IPS-20b (cell line): ENCODE measurements at regions not wholly inside any gene's neighbourhood (a gene's known extent, or its start where the extent isn't known, plus 50 kb on each side); places are given as distances from the start of the nearest gene placed in this dataset.

Experiments used
- H3K27ac ChIP-seq: one replicate; pipeline ENCODE4 v1.5.1; 2013; ENCODE audit warnings: low read length
- H3K27me3 ChIP-seq: 2 replicates; pipeline ENCODE4 v1.6.1; 2013; ENCODE audit warnings: mild to moderate bottlenecking, low read length, inconsistent platforms; ENCODE audit not compliant: insufficient read depth
- H3K36me3 ChIP-seq: 2 replicates; pipeline ENCODE4 v1.6.1; 2013; ENCODE audit warnings: low read depth, mild to moderate bottlenecking, inconsistent platforms, low read length, moderate library complexity; ENCODE audit not compliant: insufficient read depth
- H3K4me1 ChIP-seq: 2 replicates; pipeline ENCODE4 v1.6.1; 2013; ENCODE audit warnings: mild to moderate bottlenecking, control low read depth, inconsistent platforms, low read length, moderate library complexity; ENCODE audit not compliant: insufficient read depth
- H3K4me3 ChIP-seq: 2 replicates; pipeline ENCODE4 v1.5.1; 2013; ENCODE audit warnings: mild to moderate bottlenecking, low read length, inconsistent platforms
- H3K9ac ChIP-seq: 2 replicates; pipeline ENCODE4 v1.6.1; 2013; ENCODE audit warnings: low read depth, mild to moderate bottlenecking, inconsistent platforms, low read length, moderate library complexity
- H3K9me3 ChIP-seq: 2 replicates; pipeline ENCODE4 v1.6.1; 2013; ENCODE audit warnings: mild to moderate bottlenecking, low read depth, low read length, inconsistent platforms; ENCODE audit not compliant: insufficient read depth

GRCh38 chr20:12764053-12764452, 244.7 kb upstream of the SPTLC3 start:
- Histone ChIP-seq H3K4me3 (no peak overlapping the region), H3K36me3 (peaks cover 12% of the 10 kb centered on the region; the same call in 1 of the 2 replicates), H3K9me3 (no peaks in the 10 kb centered on the region), H3K9ac (no peak overlapping the region), H3K4me1 (peaks cover 27% of the 10 kb centered on the region; the same call in 1 of the 2 replicates), H3K27me3 (no peaks in the 10 kb centered on the region), H3K27ac (no peak overlapping the region)

GRCh38 chr20:12764851-12765250, 243.9 kb upstream of the SPTLC3 start:
- no peak overlapping the region for H3K4me3 ChIP-seq
- no peaks in the 10 kb centered on the region for H3K27me3 ChIP-seq
- H3K36me3 ChIP-seq: peaks cover 12% of the 10 kb centered on the region; the same call in 1 of the 2 replicates
- no peak overlapping the region for H3K9ac ChIP-seq
- H3K4me1 ChIP-seq: peaks cover 24% of the 10 kb centered on the region; the same call in 1 of the 2 replicates
- no peaks in the 10 kb centered on the region for H3K9me3 ChIP-seq
- no peak overlapping the region for H3K27ac ChIP-seq

DNA sequence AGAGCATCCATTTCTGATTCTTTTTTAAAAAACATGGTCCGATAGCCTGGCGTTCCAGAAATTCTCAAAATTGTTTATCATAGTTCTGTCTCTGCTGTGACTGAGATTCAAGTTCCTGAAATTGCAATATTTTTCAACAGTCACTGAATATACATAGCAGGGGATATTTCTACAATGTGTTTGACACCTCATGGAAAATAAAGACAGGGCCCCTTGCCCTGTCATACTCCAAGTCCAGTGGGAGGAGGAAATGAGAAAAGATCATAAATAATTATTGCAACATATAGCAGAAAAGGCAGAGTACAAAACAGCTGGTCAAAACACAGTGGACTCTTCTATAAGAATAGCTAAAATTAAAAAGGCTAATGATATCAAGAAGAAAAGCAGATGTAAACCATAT, 234.8 kb upstream of the SPTLC3 start:
- no peaks in the 10 kb centered on the region for H3K27me3 ChIP-seq
- no peak overlapping the region for H3K4me3 ChIP-seq
- H3K27ac ChIP-seq: no peak overlapping the region
- no peaks in the 10 kb centered on the region for H3K9me3 ChIP-seq
- no peaks in the 10 kb centered on the region for H3K36me3 ChIP-seq
- no peak overlapping the region for H3K9ac ChIP-seq
- H3K4me1 ChIP-seq: no peaks in the 10 kb centered on the region

DNA sequence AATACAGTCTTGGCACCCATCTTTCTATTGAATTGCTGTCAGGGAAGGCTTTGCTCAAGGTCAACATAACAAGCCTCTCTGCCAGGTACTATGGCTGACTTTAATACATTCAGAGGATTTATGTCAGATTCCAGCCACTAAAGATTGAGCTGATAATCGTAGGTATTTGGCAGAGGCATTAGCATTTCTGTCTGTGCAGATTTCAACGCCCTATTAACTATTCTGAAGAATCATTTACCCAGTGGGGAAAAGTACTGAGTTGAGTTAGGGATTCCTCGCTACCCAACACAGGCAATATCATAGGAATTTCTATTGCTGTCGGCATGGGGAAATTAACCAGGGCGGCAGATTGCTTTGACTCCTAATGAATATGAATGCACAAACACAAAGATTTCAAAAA, 233.7 kb upstream of the SPTLC3 start:
- no peak overlapping the region for H3K9ac ChIP-seq

GRCh38 chr20:12777016-12777415, 231.8 kb upstream of the SPTLC3 start:
- Histone ChIP-seq H3K27ac (no peak overlapping the region), H3K4me1 (no peaks in the 10 kb centered on the region), H3K36me3 (no peaks in the 10 kb centered on the region), H3K9me3 (no peaks in the 10 kb centered on the region), H3K9ac (no peak overlapping the region), H3K4me3 (no peak overlapping the region), H3K27me3 (no peaks in the 10 kb centered on the region)

More for the DNA sequence above, 233.7 kb upstream of the SPTLC3 start:
- Histone ChIP-seq H3K36me3 (no peaks in the 10 kb centered on the region), H3K27ac (no peak overlapping the region), H3K4me3 (no peak overlapping the region), H3K9me3 (no peaks in the 10 kb centered on the region), H3K27me3 (no peaks in the 10 kb centered on the region), H3K4me1 (no peaks in the 10 kb centered on the region)

DNA sequence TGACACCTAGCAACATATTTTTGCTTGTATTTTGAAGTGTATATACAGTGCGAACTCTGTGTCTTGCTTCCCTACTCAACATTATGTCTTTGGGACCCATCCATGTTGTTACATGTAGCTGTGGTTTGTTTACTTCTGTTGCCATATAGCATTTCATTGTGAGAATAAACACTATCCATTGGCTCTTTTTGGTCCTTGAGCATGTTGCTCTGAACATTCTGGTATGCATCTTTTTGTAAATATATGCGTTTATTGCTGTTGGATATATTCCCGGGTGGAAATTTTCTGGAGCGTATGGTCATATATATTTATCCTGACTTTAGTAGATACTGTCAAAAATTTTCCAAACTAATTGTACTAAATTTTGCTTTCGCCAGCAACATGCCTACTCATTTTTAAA, 222.5 kb upstream of the SPTLC3 start:
- Histone ChIP-seq H3K4me1 (no peaks in the 10 kb centered on the region), H3K9ac (no peak overlapping the region), H3K36me3 (no peaks in the 10 kb centered on the region), H3K4me3 (no peak overlapping the region), H3K9me3 (no peaks in the 10 kb centered on the region), H3K27me3 (no peaks in the 10 kb centered on the region), H3K27ac (no peak overlapping the region)

DNA sequence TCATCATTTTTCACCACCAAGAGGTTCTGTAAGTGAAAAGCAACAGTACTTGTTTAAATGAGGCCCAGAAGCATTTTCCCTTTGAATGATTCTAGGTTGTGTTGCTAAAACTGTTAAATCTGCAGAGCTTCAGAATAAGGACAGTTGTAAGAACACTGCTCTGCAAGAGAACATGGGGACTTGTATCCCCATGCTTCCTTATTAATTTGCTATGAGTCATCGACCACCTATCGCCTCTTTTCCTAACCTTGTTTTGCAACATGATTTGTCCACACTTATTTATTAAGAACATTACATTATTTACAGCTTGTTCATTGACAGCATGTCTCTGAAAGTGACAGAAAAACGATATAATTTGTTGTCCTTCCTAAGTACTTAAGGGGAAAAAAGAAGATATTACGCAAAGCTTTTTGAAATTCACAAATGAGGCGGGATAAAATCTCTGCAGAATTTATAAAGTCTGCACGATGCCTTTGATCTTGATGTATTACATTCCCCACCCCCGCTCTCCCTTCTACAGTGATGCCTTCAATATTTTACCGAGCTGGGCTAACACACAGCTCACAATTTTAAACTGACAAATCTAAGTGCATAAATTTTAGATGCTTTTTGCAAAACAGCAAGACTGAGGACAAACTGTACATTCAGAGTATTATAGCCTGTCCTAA, 220.0 kb upstream of the SPTLC3 start:
- Histone ChIP-seq H3K36me3 (no peaks in the 10 kb centered on the region), H3K4me3 (no peak overlapping the region), H3K9me3 (no peaks in the 10 kb centered on the region), H3K4me1 (no peaks in the 10 kb centered on the region), H3K27ac (no peak overlapping the region), H3K27me3 (no peaks in the 10 kb centered on the region), H3K9ac (no peak overlapping the region)

- H3K27me3 ChIP-seq: no peaks in the 10 kb centered on the region
Observed at GRCh38 chr20:12790859-12791258, 217.9 kb upstream of the SPTLC3 start.

DNA sequence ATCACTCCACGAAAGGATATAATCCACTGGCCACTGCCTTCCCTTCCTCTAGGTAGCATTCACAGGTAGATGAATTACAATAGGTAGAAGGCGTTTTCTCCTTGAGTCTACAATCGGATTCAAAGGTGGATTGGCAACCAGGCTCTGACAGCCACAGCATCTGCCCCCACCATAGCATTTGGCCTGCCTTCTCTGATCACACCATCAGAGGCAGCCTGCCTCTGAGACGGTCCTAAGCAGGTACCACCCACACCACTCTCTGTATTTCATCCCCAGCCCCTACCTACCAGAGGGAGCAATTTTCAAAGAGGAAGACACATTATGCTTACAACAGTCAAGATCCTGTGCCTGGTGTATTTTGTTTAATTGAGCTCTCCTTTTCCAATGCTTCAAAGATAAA, 210.5 kb upstream of the SPTLC3 start:
- H3K4me1 ChIP-seq: peaks cover 2% of the 10 kb centered on the region; the same call in 1 of the 2 replicates
- no peaks in the 10 kb centered on the region for H3K9me3 ChIP-seq
- no peaks in the 10 kb centered on the region for H3K27me3 ChIP-seq
- H3K27ac ChIP-seq: no peak overlapping the region
- no peak overlapping the region for H3K4me3 ChIP-seq
- H3K9ac ChIP-seq: no peak overlapping the region; the same call in none of the 2 replicates
- no peaks in the 10 kb centered on the region for H3K36me3 ChIP-seq

More at GRCh38 chr20:12790859-12791258, 217.9 kb upstream of the SPTLC3 start:
- H3K9me3 ChIP-seq: no peaks in the 10 kb centered on the region
- H3K4me1 ChIP-seq: no peaks in the 10 kb centered on the region
- H3K9ac ChIP-seq: no peak overlapping the region
- no peak overlapping the region for H3K27ac ChIP-seq
- no peak overlapping the region for H3K4me3 ChIP-seq
- no peaks in the 10 kb centered on the region for H3K36me3 ChIP-seq

- H3K4me3 ChIP-seq: no peak overlapping the region
- no peaks in the 10 kb centered on the region for H3K36me3 ChIP-seq
- H3K27me3 ChIP-seq: no peaks in the 10 kb centered on the region
- no peak overlapping the region for H3K9ac ChIP-seq
- H3K4me1 ChIP-seq: no peaks in the 10 kb centered on the region
- H3K9me3 ChIP-seq: no peaks in the 10 kb centered on the region
- H3K27ac ChIP-seq: no peak overlapping the region
Observed at GRCh38 chr20:12808006-12808567, 200.7 kb upstream of the SPTLC3 start.

- H3K36me3 ChIP-seq: no peaks in the 10 kb centered on the region
- H3K27ac ChIP-seq: no peak overlapping the region
Observed at GRCh38 chr20:12815231-12815768, 193.5 kb upstream of the SPTLC3 start.

GRCh38 chr20:12815778-12816408, 192.9 kb upstream of the SPTLC3 start:
- Histone ChIP-seq H3K9ac (no peak overlapping the region), H3K27me3 (no peaks in the 10 kb centered on the region), H3K36me3 (no peaks in the 10 kb centered on the region), H3K9me3 (no peaks in the 10 kb centered on the region), H3K4me3 (no peak overlapping the region), H3K27ac (no peak overlapping the region), H3K4me1 (no peaks in the 10 kb centered on the region)

More at GRCh38 chr20:12815231-12815768, 193.5 kb upstream of the SPTLC3 start:
- Histone ChIP-seq H3K27me3 (no peaks in the 10 kb centered on the region), H3K9ac (no peak overlapping the region), H3K4me1 (no peaks in the 10 kb centered on the region), H3K9me3 (no peaks in the 10 kb centered on the region), H3K4me3 (no peak overlapping the region)
